IPS DF 19.7 (cell line): ENCODE measurements at regions not wholly inside any gene's neighbourhood (a gene's known extent, or its start where the extent isn't known, plus 50 kb on each side); places are given as distances from the start of the nearest gene placed in this dataset.

Source experiments
- DNase-seq: peaks from one replicate; pipeline ENCODE4 v3.0.0-alpha.2; 2013; ENCODE audit warnings: low read depth, low spot score

- DNase-seq: no peak
Measured at GRCh38 chr3:80230962-80231361, 463.2 kb upstream of the ROBO1 start.

- DNase-seq: no peak
Measured at GRCh38 chr3:80227216-80227615, 459.4 kb upstream of the ROBO1 start.

- peak; percentile 23 for DNase-seq
Measured at GRCh38 chr3:80215191-80215590, 447.4 kb upstream of the ROBO1 start.

- no peak for DNase-seq
Measured at GRCh38 chr3:80213086-80213485, 445.3 kb upstream of the ROBO1 start.

GRCh38 chr3:80192936-80193335 lies 425.1 kb upstream of the ROBO1 start:
- no peak for DNase-seq

GRCh38 chr3:80190051-80190450 lies 422.3 kb upstream of the ROBO1 start:
- DNase-seq: no peak

- DNase-seq: no peak
Measured at GRCh38 chr3:80187981-80188380, 420.2 kb upstream of the ROBO1 start.

GRCh38 chr3:80159990-80160506 lies 392.2 kb upstream of the ROBO1 start:
- DNase-seq: no peak

- no peak for DNase-seq
Measured at GRCh38 chr3:80158332-80158731, 390.5 kb upstream of the ROBO1 start.

GRCh38 chr3:80157546-80157945 lies 389.7 kb upstream of the ROBO1 start:
- no peak for DNase-seq

GRCh38 chr3:80152692-80153091 lies 384.9 kb upstream of the ROBO1 start:
- DNase-seq: no peak

GRCh38 chr3:80142714-80143113 lies 374.9 kb upstream of the ROBO1 start:
- no peak for DNase-seq

GRCh38 chr3:80141557-80141956 lies 373.8 kb upstream of the ROBO1 start:
- no peak for DNase-seq

GRCh38 chr3:80116281-80116680 lies 348.5 kb upstream of the ROBO1 start:
- DNase-seq: no peak

GRCh38 chr3:80114694-80115093 lies 346.9 kb upstream of the ROBO1 start:
- no peak for DNase-seq

- no peak for DNase-seq
Measured at GRCh38 chr3:80113331-80113730, 345.5 kb upstream of the ROBO1 start.

- DNase-seq: no peak
Measured at GRCh38 chr3:80099559-80100066, 331.8 kb upstream of the ROBO1 start.

- no peak for DNase-seq
Measured at GRCh38 chr3:80097674-80098073, 329.9 kb upstream of the ROBO1 start.

- no peak for DNase-seq
Measured at GRCh38 chr3:80096909-80097308, 329.1 kb upstream of the ROBO1 start.

GRCh38 chr3:80094589-80094988 lies 326.8 kb upstream of the ROBO1 start:
- DNase-seq: no peak

GRCh38 chr3:80087767-80088166 lies 320.0 kb upstream of the ROBO1 start:
- DNase-seq: no peak

GRCh38 chr3:80086426-80086825 lies 318.6 kb upstream of the ROBO1 start:
- no peak for DNase-seq

- DNase-seq: no peak
Measured at GRCh38 chr3:80079886-80080285, 312.1 kb upstream of the ROBO1 start.

- no peak for DNase-seq
Measured at GRCh38 chr3:80068459-80068858, 300.7 kb upstream of the ROBO1 start.
